Sigmoid colon (tissue), 4 donors: ENCODE measurements at regions not wholly inside any gene's neighbourhood (a gene's known extent, or its start where the extent isn't known, plus 50 kb on each side); places are given as distances from the start of the nearest gene placed in this dataset.

Source experiments
- POLR2AphosphoS5 ChIP-seq, 4 donors: sonication (generic); formaldehyde crosslinking; IDR thresholded peaks; one replicate each; pipeline ENCODE4 v1.6.1; 2017; ENCODE audit warnings: antibody characterized with exemption in 4 of 4
- TF ChIP-seq, protein P1 (sequence below), 4 experiments: fragments of 450-650 bp in 3 of 4; fragments of 200-600 bp in 1 of 4; IDR thresholded peaks; one replicate each; pipeline ENCODE4 v1.5.1; 2016 to 2019; ENCODE audit warnings: antibody characterized with exemption in 4 of 4, mild to moderate bottlenecking in 3 of 4, moderate library complexity in 2 of 4

DNA sequence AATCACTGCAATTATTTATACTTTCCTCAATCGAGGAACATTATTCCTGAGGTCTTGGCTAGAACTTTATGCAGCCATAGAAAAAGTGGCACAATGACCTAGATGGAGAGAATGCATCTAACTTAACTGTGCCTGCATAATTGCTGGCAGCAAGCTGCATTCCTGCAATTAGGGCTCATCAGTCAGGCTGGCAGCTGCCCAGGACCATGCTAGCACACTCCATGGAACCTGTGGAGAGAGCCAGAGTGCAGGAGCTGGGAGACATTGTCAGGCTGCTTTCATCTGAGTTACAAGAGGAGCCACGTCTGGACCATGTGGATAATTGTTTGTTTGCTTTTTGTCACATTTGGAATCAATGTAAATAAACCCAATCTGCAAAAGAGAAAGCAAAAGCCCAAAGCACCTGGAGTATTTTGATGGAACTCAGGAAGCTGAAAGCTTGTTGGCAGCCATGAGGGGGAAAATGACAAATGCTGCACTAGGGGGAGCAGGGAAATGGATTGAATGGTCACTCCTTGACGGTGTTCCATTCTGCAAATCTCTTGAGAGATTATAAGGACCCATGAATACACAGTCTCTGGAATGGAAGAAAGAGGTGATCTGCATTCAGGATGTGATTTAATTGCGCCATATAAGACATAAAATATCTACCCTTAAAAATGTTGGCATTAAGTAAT lies 839.9 kb downstream of the MAT2B start:
- TF ChIP-seq, protein P1, sequence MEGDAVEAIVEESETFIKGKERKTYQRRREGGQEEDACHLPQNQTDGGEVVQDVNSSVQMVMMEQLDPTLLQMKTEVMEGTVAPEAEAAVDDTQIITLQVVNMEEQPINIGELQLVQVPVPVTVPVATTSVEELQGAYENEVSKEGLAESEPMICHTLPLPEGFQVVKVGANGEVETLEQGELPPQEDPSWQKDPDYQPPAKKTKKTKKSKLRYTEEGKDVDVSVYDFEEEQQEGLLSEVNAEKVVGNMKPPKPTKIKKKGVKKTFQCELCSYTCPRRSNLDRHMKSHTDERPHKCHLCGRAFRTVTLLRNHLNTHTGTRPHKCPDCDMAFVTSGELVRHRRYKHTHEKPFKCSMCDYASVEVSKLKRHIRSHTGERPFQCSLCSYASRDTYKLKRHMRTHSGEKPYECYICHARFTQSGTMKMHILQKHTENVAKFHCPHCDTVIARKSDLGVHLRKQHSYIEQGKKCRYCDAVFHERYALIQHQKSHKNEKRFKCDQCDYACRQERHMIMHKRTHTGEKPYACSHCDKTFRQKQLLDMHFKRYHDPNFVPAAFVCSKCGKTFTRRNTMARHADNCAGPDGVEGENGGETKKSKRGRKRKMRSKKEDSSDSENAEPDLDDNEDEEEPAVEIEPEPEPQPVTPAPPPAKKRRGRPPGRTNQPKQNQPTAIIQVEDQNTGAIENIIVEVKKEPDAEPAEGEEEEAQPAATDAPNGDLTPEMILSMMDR (IDR thresholded peaks at IDR 0.05), result no peak
- TF ChIP-seq POLR2AphosphoS5 (IDR thresholded peaks at IDR 0.05), result no peak
